Stomach (tissue), 8 donors: ENCODE measurements at regions not wholly inside any gene's neighbourhood (a gene's known extent, or its start where the extent isn't known, plus 50 kb on each side); places are given as distances from the start of the nearest gene placed in this dataset.
A peak's percentile ranks its signal among the peaks of the same experiment; 100 is the strongest.

Experiments used
- DNase-seq, 2 donors: peaks; one replicate each; pipeline versions ENCODE4 v3.0.0 to v3.0.0-alpha.2; 2013 to 2019
- H3K27ac ChIP-seq, 5 donors: fragments of 200-600 bp in 4 of 5; sonication (generic) in 4 of 5; one replicate each; pipeline ENCODE4 v1.5.1; 2013 to 2019; ENCODE audit warnings: mild to moderate bottlenecking in 1 of 5, moderate library complexity in 1 of 5
- H3K27me3 ChIP-seq, 3 donors: fragments of 200-600 bp; sonication (generic); one replicate each; pipeline ENCODE4 v1.5.1; 2017 to 2019; ENCODE audit warnings: mixed run types in 1 of 3
- H3K36me3 ChIP-seq, 4 donors: fragments of 200-600 bp; sonication (generic); 1 replicate in 3 of 4; 2 replicates in 1 of 4; pipeline ENCODE4 v1.5.1; 2016 to 2019
- H3K4me1 ChIP-seq, 4 donors: fragments of 200-600 bp; sonication (generic); one replicate each; pipeline ENCODE4 v1.5.1; 2016 to 2019
- H3K4me3 ChIP-seq, 4 donors: fragments of 200-600 bp; sonication (generic) in 3 of 4; one replicate each; pipeline ENCODE4 v1.5.1; 2016 to 2019; ENCODE audit warnings: mild to moderate bottlenecking in 1 of 4
- H3K9me3 ChIP-seq, 4 donors: fragments of 200-600 bp; sonication (generic); one replicate each; pipeline ENCODE4 v1.5.1; 2016 to 2019
- EP300 ChIP-seq: sonication (generic); formaldehyde crosslinking; IDR thresholded peaks from one replicate; pipeline ENCODE4 v1.6.1; 2017; ENCODE audit warnings: antibody characterized with exemption
- POLR2A ChIP-seq, 4 donors: fragments of 450-650 bp; IDR thresholded peaks; one replicate each; pipeline ENCODE4 v1.6.1; 2016; ENCODE audit warnings: antibody characterized with exemption in 4 of 4, control low read depth in 2 of 4, mild to moderate bottlenecking in 1 of 4, moderate library complexity in 1 of 4
- POLR2AphosphoS5 ChIP-seq, 3 donors: sonication (generic); formaldehyde crosslinking; IDR thresholded peaks; one replicate each; pipeline ENCODE4 v1.6.1; 2016; ENCODE audit warnings: antibody characterized with exemption in 3 of 3
- WGBS, 5 donors: extraction: QIAGEN DNeasy Blood & Tissue Kit in 3 of 5; methylation state at CpG; one replicate each; pipeline versions ENCODE4 v1.1.5 to v1.1.7; 2013 to 2018; 5-methylcytosine and 5-hydroxymethylcytosine counted together
- intact Hi-C: fragments of 100-400 bp; cut with DNase I; formaldehyde crosslinking; loops from one replicate; pipeline ENCODE4 v1.15.1; 2023; ENCODE audit warnings: low total_unique reads
- TF ChIP-seq, protein P1 (sequence below), 7 experiments: fragments of 450-650 bp in 4 of 7; fragments of 200-600 bp in 3 of 7; sonication (generic) in 3 of 7; IDR thresholded peaks; one replicate each; pipeline ENCODE4 v1.5.1; 2016 to 2019; ENCODE audit warnings: antibody characterized with exemption in 7 of 7, control low read depth in 2 of 7, mild to moderate bottlenecking in 1 of 7
- donor health status: healthy with polysubstance abuse.
- donor health status: Bipolar disorder and iron deficiency.
- donor health status: healthy.

DNA sequence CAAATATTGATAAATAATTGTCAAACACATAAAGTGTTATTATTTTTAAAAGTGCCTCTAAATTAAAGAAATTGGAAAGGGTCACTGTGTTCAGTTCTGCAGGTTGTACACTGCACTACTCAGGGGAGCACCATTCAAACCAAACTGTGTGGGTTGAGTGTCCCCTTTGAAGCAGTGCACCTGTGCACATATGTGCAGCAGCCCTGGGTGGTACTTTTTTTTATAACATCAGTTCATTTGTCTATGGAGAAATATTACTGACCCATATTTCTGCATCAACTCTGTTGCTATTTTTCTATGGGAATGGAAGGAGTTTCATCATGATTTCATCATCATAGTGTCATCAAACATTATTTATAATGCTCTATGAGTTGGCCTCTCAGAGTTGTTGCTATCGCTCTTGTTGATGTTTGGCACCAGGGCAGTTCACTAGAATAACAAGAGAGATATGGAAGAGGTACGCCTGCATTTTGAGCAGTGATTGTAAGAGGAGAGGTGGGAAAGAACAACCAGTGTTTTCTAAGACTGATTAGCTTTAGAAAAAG, 457.6 kb downstream of the TFAP2A start:
- Histone ChIP-seq H3K4me1 (no peaks in the 10 kb centered on the region), H3K27me3 (no peaks in the 10 kb centered on the region), H3K9me3 (no peaks in the 10 kb centered on the region), H3K36me3 (no peaks in the 10 kb centered on the region), H3K27ac (no peak overlapping the region), H3K4me3 (no peak overlapping the region)
- TF ChIP-seq, protein P1, sequence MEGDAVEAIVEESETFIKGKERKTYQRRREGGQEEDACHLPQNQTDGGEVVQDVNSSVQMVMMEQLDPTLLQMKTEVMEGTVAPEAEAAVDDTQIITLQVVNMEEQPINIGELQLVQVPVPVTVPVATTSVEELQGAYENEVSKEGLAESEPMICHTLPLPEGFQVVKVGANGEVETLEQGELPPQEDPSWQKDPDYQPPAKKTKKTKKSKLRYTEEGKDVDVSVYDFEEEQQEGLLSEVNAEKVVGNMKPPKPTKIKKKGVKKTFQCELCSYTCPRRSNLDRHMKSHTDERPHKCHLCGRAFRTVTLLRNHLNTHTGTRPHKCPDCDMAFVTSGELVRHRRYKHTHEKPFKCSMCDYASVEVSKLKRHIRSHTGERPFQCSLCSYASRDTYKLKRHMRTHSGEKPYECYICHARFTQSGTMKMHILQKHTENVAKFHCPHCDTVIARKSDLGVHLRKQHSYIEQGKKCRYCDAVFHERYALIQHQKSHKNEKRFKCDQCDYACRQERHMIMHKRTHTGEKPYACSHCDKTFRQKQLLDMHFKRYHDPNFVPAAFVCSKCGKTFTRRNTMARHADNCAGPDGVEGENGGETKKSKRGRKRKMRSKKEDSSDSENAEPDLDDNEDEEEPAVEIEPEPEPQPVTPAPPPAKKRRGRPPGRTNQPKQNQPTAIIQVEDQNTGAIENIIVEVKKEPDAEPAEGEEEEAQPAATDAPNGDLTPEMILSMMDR (IDR thresholded peaks at IDR 0.05), result no peak
- TF ChIP-seq POLR2A (IDR thresholded peaks at IDR 0.05) (no peak), EP300 (no peak), POLR2AphosphoS5 (IDR thresholded peaks at IDR 0.05) (no peak)
- DNase-seq, result no peak
- intact Hi-C loops, result no loop called here
- WGBS, 5 donors, result 74 to 88% (median 84%) methylated on average over 2 of the region's 2 CpGs

DNA sequence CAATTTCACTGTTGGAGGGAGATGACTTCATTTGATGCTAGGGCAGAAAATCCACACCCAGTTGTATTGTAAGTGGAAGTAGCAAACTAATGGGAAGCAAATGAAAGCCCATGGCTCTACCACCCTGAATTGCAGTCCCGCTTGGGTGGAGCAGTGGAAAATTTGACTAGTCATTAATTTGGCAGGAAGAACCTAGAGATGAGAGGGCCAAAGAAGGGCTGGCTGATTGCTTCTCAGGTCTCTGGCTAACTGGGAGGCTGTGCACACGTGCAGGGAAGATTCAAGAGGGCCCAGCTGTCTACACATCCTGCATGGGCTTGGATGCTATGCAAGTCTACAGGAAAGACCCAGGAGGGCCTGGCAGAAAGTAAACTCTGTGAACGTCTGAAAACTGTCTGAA, 466.2 kb downstream of the TFAP2A start:
- Histone ChIP-seq H3K4me3 (no peak overlapping the region), H3K9me3 (no peaks in the 10 kb centered on the region), H3K27me3 (no peaks in the 10 kb centered on the region), H3K36me3 (no peaks in the 10 kb centered on the region), H3K4me1 (no peaks in the 10 kb centered on the region), H3K27ac (no peak overlapping the region)
- 47 to 69% (median 56%) methylated on average over 3 of the region's 3 CpGs for WGBS, 5 donors
- DNase-seq, result peak in 1 of 2 donors; percentile 2
- intact Hi-C loops, result no loop called here
- TF ChIP-seq, protein P1 (IDR thresholded peaks at IDR 0.05), result no peak
- TF ChIP-seq POLR2AphosphoS5 (IDR thresholded peaks at IDR 0.05) (no peak), POLR2A (IDR thresholded peaks at IDR 0.05) (no peak), EP300 (no peak)

GRCh38 chr6:9943986-9944385, 470.9 kb downstream of the TFAP2A start:
- Histone ChIP-seq H3K36me3 (no peaks in the 10 kb centered on the region), H3K9me3 (no peaks in the 10 kb centered on the region), H3K4me1 (no peaks in the 10 kb centered on the region), H3K4me3 (no peak overlapping the region), H3K27me3 (no peaks in the 10 kb centered on the region), H3K27ac (no peak overlapping the region)
- DNase-seq, result no peak
- no peak for TF ChIP-seq EP300
- TF ChIP-seq POLR2AphosphoS5 (IDR thresholded peaks at IDR 0.05), result no peak
- no peak for TF ChIP-seq POLR2A (IDR thresholded peaks at IDR 0.05)
- TF ChIP-seq, protein P1 (IDR thresholded peaks at IDR 0.05), result no peak
- intact Hi-C loops, result no loop called here
- 54 to 85% (median 66%) methylated on average over 5 of the region's 5 CpGs for WGBS, 5 donors

DNA sequence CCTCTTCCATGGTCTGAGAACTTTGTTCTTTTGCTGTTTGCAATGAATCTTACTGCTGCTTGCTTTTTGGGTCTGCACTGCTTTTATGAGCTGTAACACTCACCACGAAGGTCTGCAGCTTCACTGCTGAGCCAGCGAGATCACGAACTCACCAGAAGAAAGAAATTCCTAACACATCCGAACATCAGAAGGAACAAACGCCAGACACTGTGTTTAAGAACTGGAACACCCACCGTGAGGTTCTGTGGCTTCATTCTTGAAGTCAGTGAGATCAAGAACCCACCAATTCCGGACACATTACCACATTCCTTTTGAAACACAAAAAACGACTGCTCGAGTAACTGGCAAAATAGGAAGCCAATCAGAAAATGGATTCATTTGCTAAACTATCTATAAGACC, 471.8 kb downstream of the TFAP2A start:
- Histone ChIP-seq H3K36me3 (no peaks in the 10 kb centered on the region), H3K4me1 (peaks cover 0 to 6% (median 0%) of the 10 kb centered on the region in 4 donors), H3K9me3 (no peaks in the 10 kb centered on the region), H3K4me3 (no peak overlapping the region), H3K27me3 (no peaks in the 10 kb centered on the region), H3K27ac (no peak overlapping the region)
- TF ChIP-seq POLR2AphosphoS5 (IDR thresholded peaks at IDR 0.05) (no peak), EP300 (no peak)
- no peak for DNase-seq
- 83 to 95% (median 90%) methylated on average over 9 of the region's 9 CpGs for WGBS, 5 donors
- intact Hi-C loops, result no loop called here

DNA sequence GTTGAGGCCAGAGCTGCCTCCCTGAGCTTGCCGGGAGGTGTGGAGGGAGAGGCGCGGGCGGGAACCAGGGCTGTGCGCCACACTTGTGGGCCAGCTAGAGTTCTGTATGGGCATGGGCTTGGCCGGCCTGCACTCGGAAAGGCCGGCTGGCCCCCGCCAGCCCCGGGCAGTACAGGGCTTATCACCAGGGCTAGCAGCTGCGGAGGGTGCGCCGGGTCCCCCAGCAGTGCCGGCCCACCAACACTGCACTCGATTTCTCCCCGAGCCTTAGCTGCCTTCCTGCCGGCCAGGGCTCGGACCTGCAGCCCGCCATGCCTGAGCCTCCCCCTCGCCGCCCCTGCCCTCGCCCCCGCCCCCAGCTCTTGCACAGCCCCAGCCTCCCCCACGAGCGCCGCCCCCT, 472.7 kb downstream of the TFAP2A start:
- Histone ChIP-seq H3K9me3 (no peaks in the 10 kb centered on the region), H3K27ac (no peak overlapping the region), H3K27me3 (no peaks in the 10 kb centered on the region), H3K36me3 (no peaks in the 10 kb centered on the region), H3K4me3 (no peak overlapping the region), H3K4me1 (peaks cover 0 to 6% (median 0%) of the 10 kb centered on the region in 4 donors)
- intact Hi-C loops, result no loop called here
- no peak for DNase-seq
- no peak for TF ChIP-seq EP300
- no peak for TF ChIP-seq POLR2AphosphoS5 (IDR thresholded peaks at IDR 0.05)
- TF ChIP-seq, protein P1 (IDR thresholded peaks at IDR 0.05), result no peak
- no peak for TF ChIP-seq POLR2A (IDR thresholded peaks at IDR 0.05)
- WGBS, 5 donors, result 91 to 99% (median 94%) methylated on average over 19 to 26 of the region's 26 CpGs
